Body of pancreas (tissue), 4 donors: ENCODE measurements at regions not wholly inside any gene's neighbourhood (a gene's known extent, or its start where the extent isn't known, plus 50 kb on each side); places are given as distances from the start of the nearest gene placed in this dataset.

Experiments
- ATAC-seq: fragments of 150-250 bp; one replicate; pipeline ENCODE4 v1.9.1; 2016
- DNase-seq, 4 donors: peaks; one replicate each; pipeline ENCODE4 v3.0.0-alpha.2; 2019
- H3K27ac ChIP-seq, 4 donors: fragments of 200-600 bp; sonication (generic); 1 replicate in 3 of 4; 2 replicates in 1 of 4; pipeline versions ENCODE4 v1.5.1 to v1.6.1; 2016 to 2019; ENCODE audit warnings: mild to moderate bottlenecking in 1 of 4, mixed read lengths in 1 of 4, moderate library complexity in 1 of 4
- H3K27me3 ChIP-seq, 2 donors: fragments of 200-600 bp; sonication (generic); one replicate each; pipeline ENCODE4 v1.6.0; 2016; ENCODE audit warnings: mild to moderate bottlenecking in 1 of 2
- H3K36me3 ChIP-seq, 2 donors: fragments of 200-600 bp; sonication (generic); replicated peaks in 1 of 2; 2 replicates each; pipeline ENCODE4 v1.5.1; 2016; ENCODE audit warnings: low read depth in 2 of 2; ENCODE audit not compliant: insufficient read depth in 1 of 2
- H3K4me1 ChIP-seq: fragments of 200-600 bp; sonication (generic); one replicate; pipeline ENCODE4 v1.6.0; 2016
- H3K4me3 ChIP-seq, 2 donors: fragments of 200-600 bp; sonication (generic); 1 replicate in 1 of 2; 2 replicates in 1 of 2; pipeline ENCODE4 v1.5.1; 2016 to 2019
- H3K9me3 ChIP-seq, 3 donors: fragments of 200-600 bp; sonication (generic); 1 replicate in 2 of 3; 2 replicates in 1 of 3; pipeline ENCODE4 v1.5.1; 2016
- CTCF ChIP-seq, 7 experiments: fragments of 450-650 bp in 4 of 7; fragments of 200-600 bp in 3 of 7; sonication (generic) in 3 of 7; IDR thresholded peaks; one replicate each; pipeline ENCODE4 v1.5.1; 2016 to 2019; ENCODE audit warnings: antibody characterized with exemption in 7 of 7
- POLR2A ChIP-seq, 3 donors: fragments of 450-650 bp; IDR thresholded peaks; one replicate each; pipeline ENCODE4 v1.6.1; 2016; ENCODE audit warnings: antibody characterized with exemption in 3 of 3, mild to moderate bottlenecking in 2 of 3
- WGBS, 2 donors: methylation state at CpG; one replicate each; pipeline ENCODE4 v1.1.5; 2017; 5-methylcytosine and 5-hydroxymethylcytosine counted together
- intact Hi-C: fragments of 100-400 bp; cut with DNase I; formaldehyde crosslinking; loops from one replicate; pipeline ENCODE4 v1.15.1; 2023

- no peak for TF ChIP-seq POLR2A (IDR thresholded peaks at IDR 0.05)
- TF ChIP-seq CTCF (IDR thresholded peaks at IDR 0.05) = no peak
- ATAC-seq (no peak), DNase-seq (no peak)
- no peaks in the 10 kb centered on the region for H3K9me3 ChIP-seq
- intact Hi-C loops = no loop called here
- H3K4me3 ChIP-seq = no peak overlapping the region
- H3K27ac ChIP-seq = no peak overlapping the region
- no peaks in the 10 kb centered on the region for H3K36me3 ChIP-seq
- WGBS, 2 donors = 84 to 87% methylated on average over 14 to 18 of the region's 18 CpGs
- no peaks in the 10 kb centered on the region for H3K27me3 ChIP-seq
- no peaks in the 10 kb centered on the region for H3K4me1 ChIP-seq
Observed at GRCh38 chr6:167768471-167769215, 58.1 kb upstream of the AFDN start.

DNA sequence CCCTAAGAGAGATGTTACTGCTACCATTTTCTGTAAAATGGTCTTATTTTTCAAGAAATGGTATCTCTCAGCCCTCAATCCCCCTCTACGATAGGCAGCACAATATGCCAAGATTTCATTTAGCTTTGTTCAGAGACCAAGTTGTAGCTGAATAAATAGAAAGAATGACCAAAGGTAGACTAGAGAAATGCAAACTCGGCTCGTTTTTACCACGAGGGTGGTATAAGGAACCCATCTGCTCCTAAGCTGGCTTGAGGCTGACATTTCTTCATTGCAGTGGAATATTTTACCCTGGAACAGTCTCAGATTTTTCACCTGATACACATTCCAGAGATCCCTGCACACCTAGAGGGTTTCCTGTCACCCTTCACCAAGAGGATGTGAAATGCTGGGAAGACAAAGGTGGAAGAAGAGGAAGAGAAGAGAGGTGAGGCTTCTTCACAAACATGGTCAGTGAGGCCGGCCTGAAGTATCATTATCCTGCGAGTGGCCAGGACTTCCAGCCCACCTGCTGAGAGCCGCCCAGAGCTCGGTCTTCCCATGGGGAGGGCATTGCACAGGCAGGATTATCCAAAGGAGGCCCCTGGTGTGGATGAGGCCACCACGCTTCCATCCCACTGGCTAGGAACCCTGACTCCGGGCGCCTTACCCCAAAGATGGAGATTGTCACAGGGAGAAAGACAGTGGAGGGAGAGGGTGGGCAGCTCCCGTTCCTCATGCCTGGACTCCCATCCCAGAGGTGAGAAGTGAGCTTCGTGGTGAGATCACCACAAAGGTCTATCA is 57.1 kb upstream of the AFDN start:
- Histone ChIP-seq H3K4me1 (no peaks in the 10 kb centered on the region), H3K27ac (no peak overlapping the region), H3K9me3 (no peaks in the 10 kb centered on the region), H3K4me3 (no peak overlapping the region), H3K36me3 (no peaks in the 10 kb centered on the region), H3K27me3 (no peaks in the 10 kb centered on the region)
- no peak for DNase-seq
- TF ChIP-seq CTCF (IDR thresholded peaks at IDR 0.05) (no peak), POLR2A (IDR thresholded peaks at IDR 0.05) (no peak)
- WGBS, 2 donors = 83 to 86% methylated on average over 12 to 13 of the region's 13 CpGs
- intact Hi-C loops = no loop called here
- ATAC-seq = no peak

- ATAC-seq = no peak
- no peak for DNase-seq
- 83 to 88% methylated on average over 14 of the region's 14 CpGs for WGBS, 2 donors
- Histone ChIP-seq H3K4me3 (no peak overlapping the region), H3K36me3 (no peaks in the 10 kb centered on the region), H3K9me3 (no peaks in the 10 kb centered on the region), H3K27ac (no peak overlapping the region), H3K4me1 (no peaks in the 10 kb centered on the region), H3K27me3 (no peaks in the 10 kb centered on the region)
- no peak for TF ChIP-seq CTCF (IDR thresholded peaks at IDR 0.05)
- TF ChIP-seq POLR2A (IDR thresholded peaks at IDR 0.05) = no peak
- intact Hi-C loops = no loop called here
Observed at GRCh38 chr6:167770291-167770955, 56.3 kb upstream of the AFDN start.

- H3K27me3 ChIP-seq = no peaks in the 10 kb centered on the region
- H3K4me3 ChIP-seq = no peak overlapping the region
- DNase-seq = no peak
- TF ChIP-seq CTCF (IDR thresholded peaks at IDR 0.05) = no peak
- TF ChIP-seq POLR2A (IDR thresholded peaks at IDR 0.05) = no peak
- H3K4me1 ChIP-seq = peaks cover 18% of the 10 kb centered on the region
- no peaks in the 10 kb centered on the region for H3K9me3 ChIP-seq
- intact Hi-C loops = no loop called here
- H3K27ac ChIP-seq = no peak overlapping the region
- WGBS, 2 donors = 94 to 95% methylated on average over 11 of the region's 11 CpGs
- no peak for ATAC-seq
- H3K36me3 ChIP-seq = no peaks in the 10 kb centered on the region
Observed at GRCh38 chr6:167774881-167775280, 51.8 kb upstream of the AFDN start.
